DLD1 (cell line): ENCODE measurements at regions not wholly inside any gene's neighbourhood (a gene's known extent, or its start where the extent isn't known, plus 50 kb on each side); places are given as distances from the start of the nearest gene placed in this dataset.
"Not testable (repeated sequence)": the region's sequence is repeated elsewhere in the genome, so short reads cannot be mapped to it uniquely, and the experiment has no call there.

Experiments
- in situ Hi-C: cut with HindIII; loops from 2 replicates; pipeline ENCODE4 v1.10.0; 2017; ENCODE audit warnings: low sequenced_read_pairs

GRCh38 chr18:35770376-35771014, 189.0 kb downstream of the GALNT1 start:
- in situ Hi-C loops, result no loop called here

GRCh38 chr18:35771172-35771571, 189.6 kb downstream of the GALNT1 start:
- in situ Hi-C loops, result no loop called here

GRCh38 chr18:35775887-35776286, 194.3 kb downstream of the GALNT1 start:
- in situ Hi-C loops, result no loop called here

DNA sequence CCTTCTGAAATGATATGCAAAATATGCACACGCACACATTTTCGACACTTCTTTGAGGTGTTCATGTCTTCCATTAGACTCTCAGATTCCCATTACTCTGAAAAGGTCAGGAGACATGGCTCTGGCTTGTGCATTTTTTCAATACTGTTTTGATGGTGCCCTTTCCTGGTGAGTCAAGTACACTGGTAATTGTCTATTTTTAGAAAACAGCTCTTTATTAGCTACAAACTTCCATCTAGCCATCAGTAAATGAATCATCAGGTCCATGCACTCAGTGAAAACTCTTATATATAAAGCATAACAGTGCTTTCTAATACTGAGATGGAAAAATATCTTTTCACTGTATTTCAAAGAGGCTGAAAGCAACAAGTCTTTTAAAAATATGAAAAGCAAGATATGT, 194.9 kb downstream of the GALNT1 start:
- in situ Hi-C loops, result no loop called here

- in situ Hi-C loops, result no loop called here
These were observed 195.4 kb upstream of the RMP24 start for GRCh38 chr18:35777039-35777438.

DNA sequence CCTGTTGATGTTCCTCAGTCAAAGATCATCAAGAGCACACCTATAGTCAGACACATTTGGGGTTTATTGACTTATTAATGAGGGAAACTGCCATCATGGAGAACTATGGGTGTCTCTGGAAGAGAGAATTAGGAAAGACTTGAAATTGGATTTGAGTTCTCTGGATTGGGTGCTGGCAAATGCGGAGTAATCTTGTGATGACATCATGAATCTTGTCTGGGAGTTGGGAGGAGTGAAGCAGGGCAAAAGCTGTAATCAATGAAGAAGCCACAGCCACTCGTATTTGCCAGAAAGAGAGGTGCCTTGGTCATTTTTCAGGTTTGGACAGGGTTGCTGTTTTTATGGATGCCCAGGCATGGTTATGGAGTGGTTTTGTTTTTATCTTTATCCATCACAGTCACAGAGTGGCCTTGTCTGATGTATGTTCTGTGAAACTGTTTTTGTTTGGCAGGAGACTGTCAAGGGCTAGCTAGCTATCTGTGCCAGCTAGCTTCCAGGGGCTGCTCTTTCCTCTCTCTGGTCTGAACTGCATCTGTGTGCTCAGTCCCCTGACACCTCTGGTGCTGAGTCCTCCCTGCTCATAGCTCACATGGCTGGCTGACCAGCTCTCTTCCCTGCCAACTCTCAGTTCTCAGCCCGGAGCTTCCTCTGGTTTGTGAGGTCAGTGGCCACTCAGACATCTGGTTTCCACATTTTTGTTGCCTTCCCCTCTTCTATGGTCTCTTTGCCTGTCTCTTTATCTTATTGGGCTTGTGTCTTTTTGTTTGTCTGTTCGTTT, 193.4 kb upstream of the RMP24 start:
- in situ Hi-C loops, result no loop called here

DNA sequence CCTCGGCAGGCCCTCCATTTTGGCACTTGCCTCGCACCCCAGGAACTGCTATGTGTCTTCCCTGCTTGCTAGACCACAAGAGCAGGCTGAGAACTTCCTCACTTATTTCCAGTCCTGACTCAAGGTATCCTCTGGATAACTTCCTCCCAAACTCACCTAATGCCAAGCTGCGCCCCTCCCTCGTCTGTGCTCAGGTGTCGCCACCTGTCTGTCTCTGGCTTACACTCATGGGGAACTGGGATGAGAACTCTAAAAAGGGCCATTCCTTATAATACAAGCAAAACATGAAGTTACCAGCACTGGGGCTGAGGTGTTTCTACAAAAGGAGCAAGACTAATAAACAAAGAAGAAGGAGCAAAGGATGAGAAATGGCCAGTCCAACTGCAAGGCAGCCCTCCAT, 191.5 kb upstream of the RMP24 start:
- in situ Hi-C loops, result no loop called here

DNA sequence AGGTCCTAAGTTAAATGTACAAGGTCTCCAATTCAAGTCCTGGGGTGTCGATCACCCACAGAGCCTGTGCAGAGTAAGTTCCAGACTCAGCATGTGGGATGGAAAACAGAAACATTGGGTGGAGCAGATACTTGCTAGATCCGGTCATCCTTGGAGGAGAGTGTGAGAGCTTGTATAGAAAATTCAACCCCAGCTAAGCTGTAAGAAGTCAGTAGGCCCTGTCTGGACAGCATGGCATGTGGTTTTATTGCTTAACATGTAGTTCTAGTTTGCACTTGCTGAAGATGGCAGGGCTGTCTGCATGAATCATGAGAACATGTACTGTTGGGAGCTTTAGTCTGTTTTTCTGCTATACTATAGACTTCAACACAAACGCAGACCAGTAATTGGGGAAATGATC, 189.6 kb upstream of the RMP24 start:
- in situ Hi-C loops, result no loop called here

DNA sequence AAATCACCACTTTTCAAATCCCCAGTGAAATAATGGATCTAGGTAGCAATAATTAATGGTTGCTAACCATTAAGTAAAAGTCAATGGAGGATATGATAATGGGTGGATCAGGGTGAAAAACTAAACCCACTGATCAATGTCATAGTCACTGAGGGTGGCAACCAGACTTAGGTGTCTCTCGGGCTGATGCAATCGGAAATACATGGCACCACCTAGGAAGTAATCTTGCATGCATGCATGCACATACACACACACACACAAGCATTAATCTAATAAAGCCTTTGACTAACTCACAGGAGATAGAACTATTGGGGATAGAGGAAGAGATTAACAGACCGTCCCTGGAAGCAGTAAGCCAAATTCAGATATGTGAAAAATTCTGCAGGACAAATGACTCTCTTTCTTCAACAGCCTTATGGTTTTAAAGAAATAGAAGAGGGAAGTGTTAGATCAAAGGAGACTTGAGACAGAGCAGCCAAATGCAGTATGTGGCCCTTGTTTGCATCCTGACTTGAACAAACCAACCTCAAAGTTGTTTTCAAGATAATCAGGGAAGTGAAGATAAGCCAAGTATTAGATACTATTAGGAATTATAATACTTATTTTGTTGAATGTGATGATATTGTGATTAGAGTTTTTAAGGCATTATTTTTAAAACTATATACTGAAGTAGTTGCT, 186.0 kb upstream of the RMP24 start:
- in situ Hi-C loops, result no loop called here

DNA sequence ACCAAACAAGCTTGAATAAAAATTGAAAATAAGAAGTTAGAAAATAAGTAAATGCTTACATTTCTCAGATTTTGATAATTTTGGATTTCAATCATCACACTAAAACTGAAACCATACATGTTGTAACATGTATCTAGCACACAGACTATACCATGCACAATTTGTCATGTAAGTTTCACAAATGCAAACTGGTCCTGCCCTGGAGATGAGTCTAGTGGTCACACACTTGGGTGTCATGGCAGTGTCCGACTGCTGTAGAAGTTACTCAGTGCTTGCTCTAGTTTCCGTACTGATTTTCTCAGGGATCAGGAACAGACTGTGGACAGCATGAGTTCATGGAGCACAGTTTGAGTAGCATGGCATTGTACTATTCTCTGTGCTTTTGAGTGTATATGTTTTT, 182.9 kb upstream of the RMP24 start:
- in situ Hi-C loops, result no loop called here

DNA sequence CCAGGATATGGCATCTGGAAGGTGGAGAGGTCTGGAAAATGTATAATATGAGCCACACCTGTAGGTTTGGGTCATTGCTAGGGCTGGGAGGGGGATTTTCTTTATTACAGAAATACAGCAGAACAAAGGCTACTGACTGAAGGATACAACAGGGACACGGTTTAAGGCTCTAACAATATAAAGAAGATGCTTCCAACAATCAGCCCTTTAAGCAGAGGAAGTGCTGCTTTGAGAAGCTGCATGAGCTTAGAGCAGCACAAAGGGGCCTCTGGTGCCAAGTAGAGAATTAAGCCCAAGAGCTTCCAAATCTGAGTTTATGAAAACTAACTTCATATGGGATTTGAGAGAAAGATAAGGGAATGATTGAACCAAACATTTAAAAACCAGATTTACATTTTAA, 174.5 kb upstream of the RMP24 start:
- in situ Hi-C loops, result no loop called here

DNA sequence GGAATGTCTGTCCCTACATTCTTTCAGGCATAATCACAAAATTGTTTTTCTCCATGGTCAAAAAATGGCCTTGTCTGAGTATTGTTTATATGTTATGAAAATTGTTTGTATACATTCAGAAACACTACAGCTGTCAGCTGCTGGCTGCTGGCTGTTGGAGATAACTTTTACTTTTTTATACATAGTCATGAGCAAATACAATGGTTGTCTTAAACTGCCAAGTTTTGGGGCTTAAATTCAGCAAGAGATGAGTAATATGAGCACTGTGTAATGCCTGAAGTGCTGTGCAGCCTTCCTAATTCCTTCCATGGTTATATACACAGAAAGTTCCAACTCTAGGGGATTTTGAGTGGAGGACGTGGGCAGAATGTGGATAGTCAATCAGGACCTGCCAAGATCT, 168.9 kb upstream of the RMP24 start:
- in situ Hi-C loops, result no loop called here

DNA sequence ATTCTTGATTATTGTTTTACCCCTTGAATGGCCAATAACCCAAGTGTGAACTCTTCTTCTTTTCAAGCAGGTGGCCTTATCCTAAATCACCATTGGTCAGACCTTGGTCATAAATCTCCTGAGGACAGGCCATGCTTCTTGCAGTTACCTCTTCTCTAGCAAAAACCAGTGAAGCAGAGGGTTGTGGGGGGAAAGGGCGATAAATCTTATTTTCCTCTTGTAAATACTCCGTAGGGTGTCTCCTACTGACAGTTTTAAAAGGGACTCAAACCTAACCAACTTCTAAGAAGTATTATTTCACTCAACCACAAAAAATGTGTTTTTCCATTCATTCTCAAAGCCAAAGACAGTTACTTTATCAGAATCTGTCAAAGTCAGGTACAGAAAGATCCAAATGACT, 168.1 kb upstream of the RMP24 start:
- in situ Hi-C loops, result no loop called here

DNA sequence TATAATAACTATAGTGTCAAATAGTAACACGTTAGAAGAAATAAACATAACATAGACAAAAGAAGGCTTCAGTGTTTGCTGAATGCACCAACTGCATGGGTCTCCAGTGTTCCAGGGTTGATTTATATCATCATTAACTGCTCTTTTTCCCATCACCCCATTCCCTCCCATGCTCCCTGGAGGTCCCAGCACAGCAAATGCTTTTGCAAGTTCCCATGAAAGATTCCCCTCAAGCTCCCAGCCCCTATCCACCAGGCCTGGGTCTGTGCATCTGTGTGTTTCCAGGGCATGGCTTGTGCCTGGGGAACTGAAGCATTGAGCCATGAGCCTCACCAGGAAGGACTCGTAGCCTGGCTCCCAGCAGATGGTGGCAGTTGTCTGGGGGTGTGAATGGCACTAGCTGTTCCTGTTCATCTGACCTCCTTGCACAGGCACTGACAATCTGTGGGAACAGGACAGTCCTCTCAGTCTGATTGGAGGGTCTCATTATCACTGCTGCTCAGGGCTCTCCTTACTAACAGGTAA, 164.6 kb upstream of the RMP24 start:
- in situ Hi-C loops, result no loop called here

DNA sequence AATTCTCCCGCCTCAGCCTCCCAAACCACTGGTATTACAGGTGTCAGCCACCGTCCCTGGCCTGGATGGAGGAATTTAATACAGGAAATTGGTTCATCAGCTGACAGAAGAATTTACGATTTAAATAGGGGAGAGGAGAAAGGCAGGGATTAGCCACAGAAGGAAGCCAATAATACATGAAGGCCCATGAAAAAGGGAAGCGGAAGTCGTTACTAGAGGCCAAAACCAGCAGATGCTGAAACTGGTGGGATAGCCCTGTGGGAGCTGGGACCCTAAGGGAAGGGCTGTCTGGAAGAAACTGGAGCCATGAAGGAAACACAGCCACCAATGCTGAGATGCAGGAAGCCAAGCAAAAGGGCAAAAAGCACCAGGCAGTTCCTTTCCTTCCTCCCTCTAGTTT, 163.7 kb upstream of the RMP24 start:
- in situ Hi-C loops, result no loop called here

DNA sequence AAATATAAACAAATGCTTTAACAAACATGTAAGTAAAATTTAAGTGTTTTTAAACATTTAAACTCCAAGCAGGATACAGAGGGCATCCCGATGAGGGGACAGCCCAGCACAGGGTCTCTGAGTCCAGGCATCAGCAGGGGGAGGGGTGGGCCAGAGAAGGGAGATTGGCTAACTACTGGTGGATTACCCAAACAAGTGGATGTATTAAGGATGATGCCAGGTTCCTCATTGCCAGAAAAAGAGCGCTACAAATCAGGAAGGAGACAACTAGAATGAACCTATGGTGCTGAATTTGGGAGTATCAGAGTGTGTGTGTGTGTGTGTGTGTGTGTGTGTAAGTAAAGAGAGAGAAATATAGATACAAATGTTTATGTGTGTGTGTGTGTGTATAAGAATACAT, 162.0 kb upstream of the RMP24 start:
- in situ Hi-C loops, result no loop called here

GRCh38 chr18:35811896-35812295, 160.6 kb upstream of the RMP24 start:
- in situ Hi-C loops, result no loop called here

GRCh38 chr18:35815011-35815410, 157.5 kb upstream of the RMP24 start:
- in situ Hi-C loops, result not testable (repeated sequence)

GRCh38 chr18:35816003-35816402, 156.5 kb upstream of the RMP24 start:
- in situ Hi-C loops, result no loop called here

- in situ Hi-C loops, result no loop called here
These were observed 154.7 kb upstream of the RMP24 start for GRCh38 chr18:35817604-35818352.

- in situ Hi-C loops, result no loop called here
These were observed 154.2 kb upstream of the RMP24 start for GRCh38 chr18:35818353-35818667.
